ENCODE measurements at regions not wholly inside any gene's neighbourhood (a gene's known extent, or its start where the extent isn't known, plus 50 kb on each side); places are given as distances from the start of the nearest gene placed in this dataset.
"Not testable (repeated sequence)": the region's sequence is repeated elsewhere in the genome, so short reads cannot be mapped to it uniquely, and the experiment has no call there.

GRCh38 chr3:166425900-166426611, 588.8 kb upstream of the BCHE start:
- no peak for TF ChIP-seq CTCF (IDR thresholded peaks at IDR 0.05; ENCODE audit: unreplicated experiment)
- ChIA-PET CTCF (interaction anchor here (0.6 kb wide), 1 partner anchor 606 kb away, joined by 3 read pairs; no protein-coding TSS in a partner anchor), POLR2A (no interaction called here)
- Mint-ChIP-seq H3K27ac (ENCODE audit: low read depth, unreplicated experiment) (no peak overlapping the region), H3K36me3 (ENCODE audit: insufficient read depth, unreplicated experiment) (no peaks in the 10 kb centered on the region), H3K4me3 (ENCODE audit: unreplicated experiment) (no peak overlapping the region), H3K27me3 (ENCODE audit: insufficient read depth, unreplicated experiment) (no peaks in the 10 kb centered on the region), H3K9me3 (ENCODE audit: unreplicated experiment) (peaks cover 7% of the 10 kb centered on the region), H3K4me1 (ENCODE audit: insufficient read depth, unreplicated experiment) (peaks cover 7% of the 10 kb centered on the region)
- intact Hi-C loops (cut with micrococcal nuclease), result no loop called here
- no peak for DNase-seq (ENCODE audit: unreplicated experiment)
- no TSS peak for BruUV-seq (replicated peaks)

GRCh38 chr3:166425021-166425420, 587.8 kb upstream of the BCHE start:
- no peak for DNase-seq (ENCODE audit: unreplicated experiment)
- H3K36me3 Mint-ChIP-seq (ENCODE audit: insufficient read depth, unreplicated experiment), result no peaks in the 10 kb centered on the region
- intact Hi-C loops (cut with micrococcal nuclease), result no loop called here
- no peak for TF ChIP-seq CTCF (IDR thresholded peaks at IDR 0.05; ENCODE audit: unreplicated experiment)
- CTCF ChIA-PET, result interaction anchor here (0.6 kb wide), 1 partner anchor 138 kb away, joined by 3 read pairs; no protein-coding TSS in a partner anchor
- POLR2A ChIA-PET, result no interaction called here
- H3K27ac Mint-ChIP-seq (ENCODE audit: low read depth, unreplicated experiment), result no peak overlapping the region
- peaks cover 12% of the 10 kb centered on the region for H3K9me3 Mint-ChIP-seq (ENCODE audit: unreplicated experiment)
- BruUV-seq (replicated peaks), result no TSS peak
- peaks cover 7% of the 10 kb centered on the region for H3K4me1 Mint-ChIP-seq (ENCODE audit: insufficient read depth, unreplicated experiment)
- no peaks in the 10 kb centered on the region for H3K27me3 Mint-ChIP-seq (ENCODE audit: insufficient read depth, unreplicated experiment)
- no peak overlapping the region for H3K4me3 Mint-ChIP-seq (ENCODE audit: unreplicated experiment)

GRCh38 chr3:166423824-166424513, 586.7 kb upstream of the BCHE start:
- DNase-seq (ENCODE audit: unreplicated experiment); BruUV-seq (replicated peaks); H3K4me3 Mint-ChIP-seq (ENCODE audit: unreplicated experiment); H3K27ac Mint-ChIP-seq (ENCODE audit: low read depth, unreplicated experiment); H3K36me3 Mint-ChIP-seq (ENCODE audit: insufficient read depth, unreplicated experiment); H3K4me1 Mint-ChIP-seq (ENCODE audit: insufficient read depth, unreplicated experiment); H3K27me3 Mint-ChIP-seq (ENCODE audit: insufficient read depth, unreplicated experiment); intact Hi-C loops (cut with micrococcal nuclease); CTCF ChIA-PET: not testable (repeated sequence)
- POLR2A ChIA-PET, result interaction anchor here (1.0 kb wide), 1 partner anchor 16 kb away, joined by 3 read pairs; no protein-coding TSS in a partner anchor
- peaks cover 12% of the 10 kb centered on the region for H3K9me3 Mint-ChIP-seq (ENCODE audit: unreplicated experiment)

- H3K27me3 Mint-ChIP-seq (ENCODE audit: insufficient read depth, unreplicated experiment), result no peaks in the 10 kb centered on the region
- no peak for DNase-seq (ENCODE audit: unreplicated experiment)
Measured at GRCh38 chr3:166422556-166422955, 585.3 kb upstream of the BCHE start.

More at GRCh38 chr3:166422556-166422955, 585.3 kb upstream of the BCHE start:
- no peak for TF ChIP-seq CTCF (IDR thresholded peaks at IDR 0.05; ENCODE audit: unreplicated experiment)
- intact Hi-C loops (cut with micrococcal nuclease), result no loop called here
- no TSS peak for BruUV-seq (replicated peaks)
- no peaks in the 10 kb centered on the region for H3K36me3 Mint-ChIP-seq (ENCODE audit: insufficient read depth, unreplicated experiment)
- CTCF ChIA-PET, result interaction anchor here (0.5 kb wide), 1 partner anchor 1182 kb away, joined by 3 read pairs; no protein-coding TSS in a partner anchor
- H3K4me3 Mint-ChIP-seq (ENCODE audit: unreplicated experiment), result no peak overlapping the region
- H3K4me1 Mint-ChIP-seq (ENCODE audit: insufficient read depth, unreplicated experiment), result peaks cover 7% of the 10 kb centered on the region
- H3K27ac Mint-ChIP-seq (ENCODE audit: low read depth, unreplicated experiment), result no peak overlapping the region
- H3K9me3 Mint-ChIP-seq (ENCODE audit: unreplicated experiment), result peaks cover 12% of the 10 kb centered on the region
- POLR2A ChIA-PET, result no interaction called here
